GM18502 (cell line): ENCODE measurements at regions not wholly inside any gene's neighbourhood (a gene's known extent, or its start where the extent isn't known, plus 50 kb on each side); places are given as distances from the start of the nearest gene placed in this dataset.
"Not testable (repeated sequence)": the region's sequence is repeated elsewhere in the genome, so short reads cannot be mapped to it uniquely, and the experiment has no call there.

Experiments used
- ATAC-seq: cut with Tn5 transposase; IDR thresholded peaks from one replicate; pipeline ENCODE4 v1.9.1; 2021; ENCODE audit warnings: mild to moderate bottlenecking; ENCODE audit not compliant: unreplicated experiment, poor library complexity

DNA sequence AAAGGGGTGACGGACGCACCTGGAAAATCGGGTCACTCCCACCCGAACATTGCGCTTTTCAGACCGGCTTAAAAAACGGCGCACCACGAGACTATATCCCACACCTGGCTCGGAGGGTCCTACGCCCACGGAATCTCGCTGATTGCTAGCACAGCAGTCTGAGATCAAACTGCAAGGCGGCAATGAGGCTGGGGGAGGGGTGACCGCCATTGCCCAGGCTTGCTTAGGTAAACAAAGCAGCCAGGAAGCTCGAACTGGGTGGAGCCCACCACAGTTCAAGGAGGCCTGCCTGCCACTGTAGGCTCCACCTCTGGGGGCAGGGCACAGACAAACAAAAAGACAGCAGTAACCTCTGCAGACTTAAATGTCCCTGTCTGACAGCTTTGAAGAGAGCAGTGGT is 342.0 kb upstream of the PKN2 start:
- ATAC-seq, result not testable (repeated sequence)

DNA sequence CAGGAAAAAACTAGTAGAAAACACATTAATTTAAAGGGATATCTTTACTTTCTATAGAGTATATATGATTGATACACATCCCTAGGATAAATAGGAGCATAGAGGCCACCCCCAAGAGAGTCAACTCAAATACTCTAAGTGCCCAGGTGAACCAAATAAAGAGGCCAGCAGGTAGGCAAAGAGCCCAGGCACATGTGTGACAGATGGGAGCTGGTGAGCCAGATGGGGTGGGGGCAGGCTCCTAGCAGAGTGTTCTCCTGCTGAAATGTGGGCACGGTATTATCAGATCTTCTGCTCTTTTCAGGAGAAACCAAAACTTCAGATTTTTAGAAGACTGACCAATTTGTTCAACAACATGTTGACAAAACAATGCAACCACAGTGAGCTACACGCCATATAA is 333.4 kb upstream of the PKN2 start:
- ATAC-seq, result no peak

DNA sequence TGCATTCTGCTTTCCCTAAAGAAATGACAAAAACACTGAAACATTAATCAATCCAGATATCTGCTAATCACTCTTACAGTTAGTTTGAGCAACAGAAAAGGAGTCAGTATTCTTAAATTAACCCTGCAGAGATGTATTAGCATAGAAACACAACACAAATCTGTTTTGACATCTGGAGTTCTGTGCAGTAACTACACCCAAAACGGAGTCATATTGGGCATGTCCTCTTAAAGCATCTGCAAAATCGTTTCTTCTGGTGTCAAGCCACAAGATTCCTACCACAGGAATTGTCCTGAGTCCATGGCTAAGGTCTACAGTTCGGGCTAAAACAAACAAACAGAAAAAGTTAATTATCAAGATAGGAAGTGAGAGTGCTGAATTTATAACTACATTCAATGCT is 332.1 kb upstream of the PKN2 start:
- no peak for ATAC-seq

GRCh38 chr1:88354256-88354655 is 329.8 kb upstream of the PKN2 start:
- no peak for ATAC-seq

DNA sequence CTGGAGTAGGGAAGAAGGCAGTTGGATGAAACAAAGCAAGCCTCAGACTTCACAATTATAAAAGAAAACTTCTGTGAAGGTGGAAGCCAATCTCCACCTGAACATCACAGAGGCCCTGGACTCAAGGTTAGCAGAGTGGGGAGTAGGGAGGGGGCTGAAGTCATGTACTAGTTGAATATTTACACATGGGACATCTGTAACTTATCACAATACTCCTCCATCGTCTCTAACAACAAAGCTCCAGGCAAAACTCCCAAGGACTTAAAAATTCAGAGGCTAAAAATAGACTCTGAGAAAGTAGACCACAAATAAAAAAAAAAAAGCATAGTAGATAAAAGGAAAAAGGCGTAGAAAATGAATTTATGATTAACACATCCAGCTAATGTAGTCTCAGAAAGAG is 326.3 kb upstream of the PKN2 start:
- ATAC-seq, result no peak

GRCh38 chr1:88371436-88372023 is 312.5 kb upstream of the PKN2 start:
- ATAC-seq, result no peak

DNA sequence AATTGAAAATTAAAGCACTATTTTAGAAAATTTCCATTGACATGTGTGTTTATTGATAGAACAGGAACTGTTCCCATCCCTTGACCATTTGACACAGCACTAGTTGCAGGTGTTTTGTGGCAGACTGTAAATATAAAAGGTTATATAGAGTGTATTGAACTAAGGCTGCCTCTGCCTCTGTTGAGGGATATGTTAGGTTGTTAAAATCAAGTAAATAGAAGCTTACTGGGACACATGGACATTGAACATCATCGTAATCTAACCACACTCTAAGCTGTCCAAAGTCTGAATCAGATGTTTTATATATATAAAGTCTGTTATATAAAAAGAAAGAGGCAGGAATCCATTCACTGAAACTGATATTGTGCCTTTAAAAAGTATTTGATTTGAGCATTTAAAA is 308.1 kb upstream of the PKN2 start:
- no peak for ATAC-seq

DNA sequence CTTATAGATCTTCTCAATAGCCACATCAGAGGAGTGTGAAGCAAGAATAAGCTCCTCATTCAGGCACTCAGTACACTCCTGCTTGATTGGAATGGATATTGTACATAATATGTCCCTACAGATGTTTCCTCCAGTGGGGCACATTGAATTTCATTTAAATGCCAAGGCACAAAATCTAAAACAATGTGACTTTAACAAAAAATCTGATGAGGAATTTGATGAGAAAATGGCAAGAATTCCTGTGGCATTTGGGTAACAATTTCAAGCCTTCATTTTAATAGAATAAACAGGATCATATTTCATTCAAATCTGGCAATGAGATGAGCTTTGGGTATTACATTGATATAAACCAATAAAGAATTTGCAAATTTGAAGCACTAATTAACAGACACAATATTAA is 307.7 kb upstream of the PKN2 start:
- ATAC-seq, result no peak

DNA sequence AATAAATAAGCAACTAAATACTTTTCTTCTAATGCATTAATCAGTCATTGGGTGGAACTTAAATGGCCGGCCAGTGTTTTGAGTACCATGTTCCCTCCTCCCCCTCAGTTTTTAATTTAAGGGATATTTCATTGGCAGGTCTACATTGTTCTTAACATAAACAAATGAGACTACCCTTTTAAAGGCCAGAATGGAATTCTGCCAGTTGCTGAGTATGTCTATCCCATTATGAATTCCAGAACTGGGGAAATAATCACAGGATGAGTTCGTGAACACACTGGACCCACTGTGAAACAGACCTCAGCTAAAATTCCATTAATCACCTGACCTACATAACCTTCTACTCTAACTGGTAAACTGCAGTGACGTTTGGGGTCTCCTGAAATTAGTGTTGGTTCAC is 305.5 kb upstream of the PKN2 start:
- ATAC-seq, result no peak

- no peak for ATAC-seq
These were observed 289.1 kb upstream of the PKN2 start for GRCh38 chr1:88394958-88395357.

- ATAC-seq, result no peak
These were observed 285.7 kb upstream of the PKN2 start for GRCh38 chr1:88398338-88398737.

DNA sequence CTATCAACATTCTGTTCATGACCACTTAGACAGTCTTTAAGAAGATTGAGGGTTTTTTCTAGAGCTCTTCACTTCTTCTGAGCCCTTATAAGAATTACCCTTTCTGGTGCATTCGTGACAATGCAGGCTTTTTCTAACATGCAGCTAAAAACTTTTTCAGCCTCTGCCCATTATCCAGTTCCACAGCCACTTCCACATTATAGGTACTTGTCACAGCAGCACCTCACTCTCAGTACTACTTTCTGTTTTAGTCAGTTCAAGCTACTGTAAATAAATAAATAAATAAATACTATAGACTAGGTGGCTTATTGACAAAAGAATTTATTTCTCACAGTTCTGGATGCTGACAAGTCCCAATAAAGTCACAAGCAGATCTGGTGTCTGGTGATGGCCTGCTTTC is 284.4 kb upstream of the PKN2 start:
- peak; percentile 72 for ATAC-seq

DNA sequence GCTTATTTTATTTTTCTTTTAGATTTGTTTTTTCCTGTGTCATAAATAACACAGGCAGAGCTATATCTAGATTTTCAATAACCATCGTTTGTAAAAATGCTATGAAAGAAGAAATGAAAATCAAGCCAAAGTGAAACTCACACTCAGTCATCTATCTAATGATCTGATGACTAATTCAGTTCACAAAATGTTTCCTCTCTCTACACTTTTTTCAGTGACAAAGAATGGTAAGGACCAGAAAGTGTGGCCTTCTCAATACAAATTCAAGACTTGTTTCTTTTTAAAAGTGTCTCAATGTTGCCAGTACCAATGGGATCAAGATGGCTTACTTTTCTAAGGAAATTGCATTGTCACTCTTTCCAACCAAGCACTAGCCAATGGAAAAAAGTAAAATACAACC is 282.8 kb upstream of the PKN2 start:
- peak; percentile 93 for ATAC-seq

DNA sequence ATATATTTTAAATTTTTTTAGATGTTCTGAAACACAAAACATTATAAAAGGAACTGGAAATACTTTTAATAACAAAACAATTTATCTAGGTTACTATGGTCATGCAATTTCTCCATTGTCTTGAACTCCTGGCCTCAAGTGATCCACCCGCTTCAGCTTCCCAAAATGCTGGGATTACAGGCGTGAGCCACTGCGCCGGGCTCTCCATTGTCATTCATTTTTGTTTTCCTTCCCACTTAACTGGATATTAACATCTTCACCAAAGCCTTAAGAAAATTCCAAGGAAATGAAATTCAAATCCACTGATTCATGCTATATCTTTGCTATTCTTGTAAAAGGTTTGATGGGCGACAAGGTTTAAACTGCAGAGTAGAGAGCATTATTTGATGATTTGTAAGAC is 279.5 kb upstream of the PKN2 start:
- no peak for ATAC-seq

GRCh38 chr1:88407248-88407647 is 276.8 kb upstream of the PKN2 start:
- ATAC-seq, result no peak

GRCh38 chr1:88421997-88422396 is 262.1 kb upstream of the PKN2 start:
- no peak for ATAC-seq

- no peak for ATAC-seq
These were observed 250.5 kb upstream of the PKN2 start for GRCh38 chr1:88433556-88433955.

DNA sequence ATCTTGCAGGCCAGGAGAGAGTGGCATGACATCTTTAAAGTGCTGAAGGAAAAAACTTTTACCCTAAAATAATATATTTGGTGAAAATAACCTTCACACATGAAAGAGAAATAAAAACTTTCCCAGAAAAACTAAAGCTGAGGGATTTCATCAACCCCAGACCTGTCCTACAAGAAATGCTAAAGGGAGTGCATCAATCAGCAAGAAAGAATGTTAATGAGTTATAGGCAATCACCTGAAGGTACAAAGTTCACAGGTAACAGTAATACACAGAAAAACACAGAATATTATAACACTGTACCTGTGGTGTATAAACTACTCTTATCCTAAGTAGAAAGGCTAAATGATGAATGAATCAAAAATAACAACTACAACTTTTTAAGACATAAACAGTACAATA is 249.2 kb upstream of the PKN2 start:
- ATAC-seq, result no peak

GRCh38 chr1:88441022-88441421 is 243.1 kb upstream of the PKN2 start:
- no peak for ATAC-seq

- ATAC-seq, result no peak
These were observed 232.2 kb upstream of the PKN2 start for GRCh38 chr1:88451856-88452255.

DNA sequence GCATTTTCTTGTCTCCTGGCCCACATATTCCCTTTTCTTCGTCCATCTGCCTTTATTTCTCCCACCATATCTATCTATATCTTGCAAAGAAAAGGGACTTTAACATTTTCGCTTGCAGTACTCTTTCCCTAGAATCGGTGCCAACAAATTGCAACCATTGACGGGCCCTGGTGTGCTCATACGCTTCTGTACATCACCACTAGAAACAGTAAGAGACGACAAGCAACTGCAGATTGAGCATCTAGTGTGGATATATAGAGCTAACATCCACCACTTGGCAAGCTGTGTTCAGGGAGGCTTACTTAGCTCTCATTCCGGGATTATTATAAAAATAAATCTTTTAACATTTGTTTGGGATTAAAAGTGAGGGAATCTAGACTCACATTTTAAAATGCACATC is 230.8 kb upstream of the PKN2 start:
- ATAC-seq, result no peak

GRCh38 chr1:88454781-88455180 is 229.3 kb upstream of the PKN2 start:
- no peak for ATAC-seq

GRCh38 chr1:88455621-88456256 is 228.3 kb upstream of the PKN2 start:
- no peak for ATAC-seq
